ENCODE measurements at regions not wholly inside any gene's neighbourhood (a gene's known extent, or its start where the extent isn't known, plus 50 kb on each side); places are given as distances from the start of the nearest gene placed in this dataset.

DNA sequence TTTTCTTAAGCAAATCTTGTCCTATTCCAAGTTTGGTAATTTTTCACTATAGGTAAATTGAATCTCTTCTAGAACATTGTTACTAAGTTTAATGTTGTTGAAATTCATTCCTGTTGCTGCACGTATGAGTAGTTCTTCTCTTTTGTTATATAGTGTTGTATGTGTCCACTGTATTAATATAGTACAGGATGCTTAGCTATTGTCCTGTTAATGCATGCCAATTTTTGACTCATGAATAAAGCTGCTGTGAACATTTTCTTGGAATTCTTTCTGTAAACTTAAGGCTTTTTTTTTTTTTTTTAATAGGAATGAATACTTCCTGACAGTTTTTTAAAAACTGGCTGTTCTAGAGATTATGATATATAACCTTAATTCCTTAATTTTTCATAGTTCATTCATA is 326.9 kb downstream of the SLC4A3 start:
- DNase-seq (ENCODE audit: low spot score), result no peak

DNA sequence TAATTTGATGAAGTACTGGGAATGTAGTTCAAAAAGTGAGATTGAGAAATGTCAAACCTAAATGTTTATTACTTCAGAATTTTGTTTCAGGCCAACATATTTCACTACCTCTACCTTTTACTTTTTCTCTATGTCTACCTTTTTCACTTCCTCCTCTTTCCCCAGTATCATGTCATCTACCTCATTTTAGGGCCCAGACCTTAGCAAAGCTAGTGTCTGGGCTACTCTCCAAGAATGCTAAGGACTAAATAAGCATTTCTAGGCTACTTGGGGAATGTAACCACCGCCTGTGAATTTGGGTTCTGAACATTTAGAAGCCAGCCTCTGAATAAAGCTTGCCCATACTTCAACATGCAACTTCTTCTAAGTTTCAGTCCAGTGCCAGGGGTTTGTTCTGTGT is 330.4 kb downstream of the SLC4A3 start:
- DNase-seq (ENCODE audit: low spot score), result no peak

DNA sequence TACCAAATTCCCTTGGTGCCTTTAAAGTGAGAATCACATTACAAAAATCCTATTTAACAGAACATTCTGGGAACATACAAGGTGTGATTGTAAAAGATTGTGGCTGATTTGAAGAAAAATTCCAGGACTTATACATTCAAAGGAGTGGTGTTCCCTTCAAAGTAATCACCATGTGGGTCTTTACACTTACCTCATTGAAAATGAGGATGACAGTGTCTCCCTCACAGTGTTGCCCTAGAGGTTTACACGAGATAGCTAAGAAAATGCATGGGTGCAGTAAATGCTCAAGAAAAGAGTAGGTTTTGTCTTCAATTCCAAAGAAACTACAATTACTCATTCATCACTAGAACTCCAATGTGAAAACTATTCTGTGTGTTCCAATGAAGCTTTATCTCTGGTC is 331.5 kb downstream of the SLC4A3 start:
- DNase-seq (ENCODE audit: low spot score), result no peak

DNA sequence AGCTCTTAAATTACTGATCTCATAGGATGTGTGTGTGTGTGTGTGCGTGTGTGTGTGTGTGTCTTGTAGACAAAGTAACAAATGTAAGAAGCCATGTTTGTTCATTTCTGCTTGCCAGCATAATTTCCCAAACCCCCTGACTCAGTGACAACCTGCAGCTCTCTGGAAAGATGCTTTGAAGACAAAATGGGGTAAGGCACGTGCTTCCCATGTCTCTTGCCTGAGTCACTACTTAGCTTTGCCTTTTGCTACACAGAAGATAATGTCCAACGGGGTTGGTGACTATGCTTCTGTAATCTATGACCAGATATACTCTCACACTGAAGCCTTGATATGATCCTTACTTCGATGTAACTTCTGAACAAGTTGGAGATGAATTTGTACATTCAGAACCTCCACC is 332.0 kb downstream of the SLC4A3 start:
- DNase-seq (ENCODE audit: low spot score), result no peak

DNA sequence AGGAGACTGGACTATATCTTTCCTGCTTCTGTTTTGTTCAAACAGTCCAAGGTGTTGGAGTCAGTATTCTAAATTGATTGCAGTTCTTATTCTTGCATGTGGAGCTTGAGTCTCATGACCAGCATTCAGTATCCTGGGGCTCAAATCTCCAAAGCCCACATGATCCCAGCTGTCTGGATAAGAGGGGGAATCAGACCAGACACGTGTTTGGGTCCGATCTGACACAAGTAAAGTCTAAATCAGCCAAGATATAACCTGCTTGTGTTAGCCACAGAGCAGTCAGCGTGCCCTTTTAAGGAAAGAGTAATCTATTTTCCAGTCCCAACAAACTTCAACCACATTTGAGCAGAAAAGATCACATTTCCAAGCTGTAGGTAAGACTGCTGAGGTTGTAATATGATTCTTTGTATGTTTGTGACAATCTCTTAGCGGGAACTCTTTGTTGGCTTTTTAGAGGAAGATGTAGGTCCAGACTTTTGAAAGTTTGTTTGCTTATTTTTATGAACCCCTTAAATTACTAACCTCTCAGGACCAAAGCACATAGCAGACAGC is 334.6 kb downstream of the SLC4A3 start:
- DNase-seq (ENCODE audit: low spot score), result no peak

DNA sequence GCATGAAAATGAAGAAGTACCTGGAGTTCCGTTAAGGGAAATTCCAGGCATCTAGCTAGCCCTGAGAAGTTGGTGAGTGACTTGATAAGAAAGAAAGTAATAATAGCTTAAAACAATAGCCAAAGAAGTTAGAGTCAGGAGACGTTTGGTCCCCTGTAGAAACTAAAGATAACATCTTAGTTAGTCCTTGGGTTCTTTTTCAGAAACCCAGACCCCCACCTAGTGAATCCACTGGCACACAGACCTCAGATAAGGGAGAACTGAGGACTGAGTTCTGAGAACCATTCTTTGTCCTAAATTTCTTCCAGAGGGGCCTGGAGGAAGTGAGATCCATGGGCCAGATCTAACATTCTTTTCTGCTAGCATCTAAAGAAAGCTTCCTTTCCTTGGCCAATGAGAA is 335.4 kb downstream of the SLC4A3 start:
- DNase-seq (ENCODE audit: low spot score), result no peak

DNA sequence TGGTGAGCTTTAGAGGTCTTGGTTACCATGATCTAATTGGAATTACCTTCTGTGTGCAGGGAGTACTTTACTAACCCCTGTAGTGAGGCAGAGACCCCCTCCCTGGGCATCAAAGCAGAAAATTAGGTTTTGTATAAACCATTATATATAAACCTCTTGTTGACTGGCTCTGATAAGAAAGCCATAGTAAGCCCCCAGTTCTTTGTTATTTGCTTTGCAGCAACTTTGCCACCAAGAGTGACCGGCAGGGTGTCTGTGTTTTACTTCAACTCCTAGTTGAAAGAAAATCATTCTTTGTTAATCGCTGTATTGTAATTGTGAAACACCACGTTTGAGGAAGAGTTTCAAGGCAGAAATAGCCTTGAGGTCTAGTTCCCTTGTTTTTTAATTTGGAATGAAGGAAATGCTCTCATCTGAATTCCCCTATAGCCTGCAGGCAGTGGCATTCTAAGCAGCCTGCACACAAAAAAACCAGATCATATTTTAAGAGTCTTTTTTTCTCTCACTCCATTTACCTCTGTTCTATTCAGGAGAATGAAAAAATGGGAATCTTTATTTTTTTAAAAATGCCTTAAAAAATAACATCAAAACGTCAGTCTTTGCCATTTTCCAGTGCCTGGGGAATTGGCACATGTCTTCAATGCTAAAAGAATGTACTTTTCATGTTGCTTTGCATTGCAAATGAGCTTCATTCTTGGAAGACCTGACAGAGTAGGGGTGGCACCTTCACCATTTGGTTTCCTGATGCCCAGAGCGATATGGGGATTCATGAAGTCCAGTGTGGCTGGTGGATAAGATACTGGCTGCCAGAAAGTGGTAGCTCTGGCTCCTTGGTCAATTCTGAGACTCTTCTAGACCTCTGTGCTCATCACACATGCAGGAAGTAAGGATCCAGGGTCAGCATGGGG is 338.1 kb downstream of the SLC4A3 start:
- DNase-seq (ENCODE audit: low spot score), result no peak

DNA sequence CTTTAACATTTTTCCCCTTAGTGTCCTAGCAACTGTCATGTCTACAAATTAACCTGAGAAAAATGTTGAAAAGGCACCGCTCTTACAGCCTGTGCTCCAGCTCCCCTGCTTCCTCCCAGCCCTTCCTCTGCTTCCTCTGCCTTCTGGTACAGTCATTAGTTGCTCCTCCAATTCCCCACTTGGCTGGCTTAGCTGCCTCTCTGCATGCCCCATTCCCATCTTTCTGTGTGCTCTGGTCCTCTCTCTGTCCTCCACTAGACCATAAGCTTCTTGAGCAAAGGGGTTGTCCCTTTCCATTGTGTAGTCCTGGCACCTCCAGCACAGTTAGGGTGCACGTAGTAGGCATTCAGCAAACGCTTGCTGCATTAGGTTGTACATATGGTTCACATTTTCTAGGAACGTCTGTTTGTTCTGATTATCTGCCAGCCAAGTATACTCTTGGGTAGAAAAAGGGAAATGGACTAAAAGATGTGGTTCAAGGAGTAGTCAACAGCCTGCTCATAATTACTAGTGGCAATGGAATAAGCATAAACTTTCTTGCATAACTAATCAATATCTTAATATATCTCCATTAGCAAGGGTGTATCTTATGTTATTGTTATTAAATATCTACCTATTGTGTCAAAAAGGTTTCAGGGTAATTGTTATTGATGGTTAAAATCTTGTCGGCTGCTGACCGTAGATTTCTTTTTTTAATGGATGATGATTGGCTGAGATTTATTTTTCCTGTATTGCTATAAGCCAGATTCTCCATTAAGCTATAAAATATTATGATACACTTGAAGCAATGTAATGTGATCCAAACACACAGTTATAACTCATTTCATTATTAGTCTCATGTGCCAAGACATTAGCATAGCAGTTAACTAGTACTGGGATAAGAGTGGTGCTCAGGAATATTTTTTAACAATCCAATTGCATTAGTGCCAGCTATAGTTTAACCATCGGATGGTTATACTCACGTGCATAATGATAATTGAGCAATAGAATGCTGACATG is 340.1 kb downstream of the SLC4A3 start:
- no peak for DNase-seq (ENCODE audit: low spot score)

- no peak for DNase-seq (ENCODE audit: low spot score)
Observed at GRCh38 chr2:219968685-219969345, 341.4 kb downstream of the SLC4A3 start.

DNA sequence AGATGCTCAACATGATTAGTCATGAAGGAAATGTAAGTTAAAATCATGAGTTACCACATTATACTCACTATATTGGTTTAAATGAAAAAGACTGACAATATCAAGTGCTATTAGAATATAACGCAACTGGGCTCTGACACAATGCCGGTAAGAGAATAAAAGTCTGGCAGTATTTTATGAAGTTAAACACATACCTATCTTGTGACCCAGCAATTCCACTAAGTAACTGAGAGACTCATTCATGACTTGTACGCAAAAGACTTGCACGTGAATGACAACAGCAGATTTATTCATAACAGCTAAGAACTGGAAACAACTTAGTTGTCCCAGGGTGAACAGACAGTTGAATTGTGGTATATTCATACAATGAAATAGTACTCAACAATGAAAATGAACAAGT is 342.1 kb downstream of the SLC4A3 start:
- no peak for DNase-seq (ENCODE audit: low spot score)

DNA sequence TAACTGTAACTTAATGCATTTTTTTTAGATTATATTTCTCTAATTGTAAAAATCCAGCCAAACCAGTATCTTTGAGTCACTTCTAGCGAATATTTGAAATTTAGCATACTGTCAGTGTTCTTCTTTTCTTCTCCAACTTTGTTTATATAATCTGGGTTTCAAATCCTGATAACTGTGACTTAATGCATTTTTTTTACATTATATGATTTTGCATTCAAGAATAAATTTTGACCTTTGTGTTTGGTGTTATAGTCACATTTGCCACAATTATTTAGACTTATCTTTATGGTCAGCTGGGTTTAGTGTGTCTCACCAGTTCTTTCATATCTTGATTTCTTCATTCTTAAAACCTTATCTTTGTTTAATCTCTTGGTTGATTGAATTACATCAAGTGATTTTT is 345.7 kb downstream of the SLC4A3 start:
- DNase-seq (ENCODE audit: low spot score), result no peak

GRCh38 chr2:219976871-219977270 is 349.4 kb downstream of the SLC4A3 start:
- no peak for DNase-seq (ENCODE audit: low spot score)

DNA sequence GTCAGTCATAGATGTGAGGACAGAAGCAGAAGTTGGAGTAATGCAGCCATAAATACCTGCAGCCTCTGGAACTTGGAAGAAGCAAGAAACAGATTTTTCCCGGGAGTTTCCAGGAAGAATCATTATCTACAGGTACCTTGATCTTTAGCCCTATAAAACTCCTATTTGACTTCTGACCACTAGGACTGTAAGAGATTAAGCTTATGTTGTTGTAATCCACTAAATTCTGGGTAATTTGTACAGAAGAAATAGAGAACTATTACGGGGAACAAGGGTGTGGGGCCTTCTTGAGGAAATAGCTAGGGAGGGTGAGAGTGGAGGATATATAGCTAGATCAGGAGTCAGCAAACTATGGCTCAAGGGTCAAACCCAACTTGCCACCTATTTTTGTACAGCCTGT is 353.2 kb downstream of the SLC4A3 start:
- no peak for DNase-seq (ENCODE audit: low spot score)

- DNase-seq (ENCODE audit: low spot score), result no peak
Observed at GRCh38 chr2:219983836-219984235, 356.4 kb downstream of the SLC4A3 start.

- no peak for DNase-seq (ENCODE audit: low spot score)
Observed at GRCh38 chr2:219985017-219985416, 357.6 kb downstream of the SLC4A3 start.

- peak; percentile 74 for DNase-seq (ENCODE audit: low spot score)
Observed at GRCh38 chr2:219987830-219988229, 360.4 kb downstream of the SLC4A3 start.

GRCh38 chr2:219989744-219990143 is 362.3 kb downstream of the SLC4A3 start:
- DNase-seq (ENCODE audit: low spot score), result no peak

GRCh38 chr2:219991116-219991515 is 363.7 kb downstream of the SLC4A3 start:
- no peak for DNase-seq (ENCODE audit: low spot score)

- no peak for DNase-seq (ENCODE audit: low spot score)
Observed at GRCh38 chr2:219995399-219995798, 368.0 kb downstream of the SLC4A3 start.

DNA sequence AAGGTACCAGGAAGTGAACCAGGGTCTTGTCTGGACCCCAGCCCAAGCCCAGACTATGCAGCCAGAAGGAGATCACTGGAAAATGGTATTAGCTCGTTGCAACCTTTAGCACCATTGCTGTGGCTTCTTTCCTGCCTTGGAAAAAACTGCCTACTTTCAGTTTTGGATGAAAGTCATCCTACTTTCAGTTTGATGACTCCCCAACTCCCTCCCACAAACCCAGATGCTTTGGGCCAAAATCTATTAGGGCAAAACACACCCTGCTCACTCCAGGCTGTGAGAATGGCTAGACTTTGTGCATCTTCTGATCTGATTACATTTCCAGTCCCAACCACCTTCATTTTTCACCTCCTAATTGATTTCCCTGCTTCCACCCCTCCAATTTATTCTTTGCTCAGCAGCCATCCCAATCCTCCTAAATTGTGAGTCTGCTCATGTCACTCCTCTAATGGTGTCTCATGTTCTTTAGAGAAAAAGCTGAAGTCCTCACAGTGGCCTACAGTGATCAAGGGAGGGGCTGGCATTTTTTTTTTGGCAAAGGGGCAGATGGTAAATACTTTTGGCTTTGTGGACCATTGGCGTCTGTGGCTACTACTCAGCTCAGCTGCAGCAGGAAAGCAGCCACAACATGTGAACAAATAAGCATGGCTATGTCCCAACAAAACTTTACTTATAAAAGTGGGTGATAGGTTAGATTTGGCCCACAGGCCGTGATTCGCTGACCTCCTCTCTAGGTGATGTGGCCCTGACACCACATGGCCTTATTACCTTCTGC is 368.7 kb downstream of the SLC4A3 start:
- DNase-seq (ENCODE audit: low spot score), result no peak

GRCh38 chr2:219997341-219997851 is 370.0 kb downstream of the SLC4A3 start:
- DNase-seq (ENCODE audit: low spot score), result no peak

All from AG08396 (cell line).